ENCODE measurements at regions not wholly inside any gene's neighbourhood (a gene's known extent, or its start where the extent isn't known, plus 50 kb on each side); places are given as distances from the start of the nearest gene placed in this dataset.

- DNase-seq = no peak
Observed at GRCh38 chr20:7665376-7665775, 274.9 kb downstream of the HAO1 start.

GRCh38 chr20:7667194-7667593 lies 273.1 kb downstream of the HAO1 start:
- no peak for DNase-seq

- DNase-seq = no peak
Observed at GRCh38 chr20:7672571-7672970, 267.7 kb downstream of the HAO1 start.

- DNase-seq = no peak
Observed at GRCh38 chr20:7673841-7674240, 266.4 kb downstream of the HAO1 start.

- DNase-seq = no peak
Observed at GRCh38 chr20:7682916-7683315, 257.3 kb downstream of the HAO1 start.

GRCh38 chr20:7687065-7687464 lies 253.2 kb downstream of the HAO1 start:
- no peak for DNase-seq

- no peak for DNase-seq
Observed at GRCh38 chr20:7689151-7689550, 251.1 kb downstream of the HAO1 start.

GRCh38 chr20:7691647-7692269 lies 248.5 kb downstream of the HAO1 start:
- DNase-seq = no peak

- no peak for DNase-seq
Observed at GRCh38 chr20:7692478-7692877, 247.8 kb downstream of the HAO1 start.

- DNase-seq = no peak
Observed at GRCh38 chr20:7693761-7694160, 246.5 kb downstream of the HAO1 start.

GRCh38 chr20:7695051-7695495 lies 245.2 kb downstream of the HAO1 start:
- DNase-seq = no peak

GRCh38 chr20:7695635-7696034 lies 244.6 kb downstream of the HAO1 start:
- DNase-seq = no peak

GRCh38 chr20:7696311-7696710 lies 243.9 kb downstream of the HAO1 start:
- no peak for DNase-seq

- no peak for DNase-seq
Observed at GRCh38 chr20:7702141-7702540, 238.1 kb downstream of the HAO1 start.

GRCh38 chr20:7703551-7703961 lies 236.7 kb downstream of the HAO1 start:
- peak; percentile 99 for DNase-seq

- DNase-seq = peak; percentile 93
Observed at GRCh38 chr20:7703996-7704395, 236.3 kb downstream of the HAO1 start.

- no peak for DNase-seq
Observed at GRCh38 chr20:7708112-7708511, 232.1 kb downstream of the HAO1 start.

- DNase-seq = no peak
Observed at GRCh38 chr20:7708782-7709181, 231.5 kb downstream of the HAO1 start.

GRCh38 chr20:7710440-7710839 lies 229.8 kb downstream of the HAO1 start:
- no peak for DNase-seq

- no peak for DNase-seq
Observed at GRCh38 chr20:7712661-7713060, 227.6 kb downstream of the HAO1 start.

GRCh38 chr20:7714549-7714948 lies 225.7 kb downstream of the HAO1 start:
- no peak for DNase-seq

GRCh38 chr20:7716286-7716972 lies 223.8 kb downstream of the HAO1 start:
- DNase-seq = no peak

GRCh38 chr20:7722564-7722963 lies 217.7 kb downstream of the HAO1 start:
- no peak for DNase-seq

GRCh38 chr20:7723284-7723683 lies 217.0 kb downstream of the HAO1 start:
- no peak for DNase-seq

- no peak for DNase-seq
Observed at GRCh38 chr20:7728338-7728737, 211.9 kb downstream of the HAO1 start.

Measured in NCI-H748 treated with DMSO at 0.1 percent for 48 hours (cell line).